Mesenchymal stem cell (in vitro differentiated cells and primary cell): ENCODE measurements at regions not wholly inside any gene's neighbourhood (a gene's known extent, or its start where the extent isn't known, plus 50 kb on each side); places are given as distances from the start of the nearest gene placed in this dataset.

Experiments used
- DNase-seq: peaks from one replicate; pipeline ENCODE4 v3.0.0-alpha.2; 2013
- H2AFZ ChIP-seq: one replicate; pipeline ENCODE4 v1.6.1; 2013; ENCODE audit warnings: low read depth, mild to moderate bottlenecking, control low read depth, inconsistent platforms, low read length, moderate library complexity
- H2AK5ac ChIP-seq: 2 replicates; pipeline ENCODE4 v1.6.1; 2013; ENCODE audit warnings: low read length, moderate library complexity, mild to moderate bottlenecking, inconsistent platforms; ENCODE audit not compliant: severe bottlenecking
- H2BK120ac ChIP-seq: one replicate; pipeline ENCODE4 v1.6.1; 2013; ENCODE audit warnings: low read depth, mild to moderate bottlenecking, inconsistent platforms, low read length, moderate library complexity
- H2BK12ac ChIP-seq, 2 experiments: one replicate each; pipeline ENCODE4 v1.6.1; 2013; ENCODE audit warnings: inconsistent platforms in 2 of 2, low read length in 2 of 2, mild to moderate bottlenecking in 2 of 2, moderate library complexity in 2 of 2, control low read depth in 1 of 2
- H2BK15ac ChIP-seq: one replicate; pipeline ENCODE4 v1.6.1; 2013; ENCODE audit warnings: mild to moderate bottlenecking, low read depth, inconsistent platforms; ENCODE audit not compliant: poor library complexity, severe bottlenecking
- H2BK5ac ChIP-seq: 2 replicates; pipeline ENCODE4 v1.6.1; 2013; ENCODE audit warnings: low read depth, mild to moderate bottlenecking, low read length, control low read depth, inconsistent platforms; ENCODE audit not compliant: poor library complexity, severe bottlenecking
- H3K14ac ChIP-seq, 2 experiments: one replicate each; pipeline ENCODE4 v1.6.1; 2013; ENCODE audit warnings: inconsistent platforms in 2 of 2, low read length in 2 of 2, control low read depth in 1 of 2, mild to moderate bottlenecking in 1 of 2, moderate library complexity in 1 of 2
- H3K18ac ChIP-seq, 2 experiments: one replicate each; pipeline ENCODE4 v1.6.1; 2013; ENCODE audit warnings: inconsistent platforms in 2 of 2, low read length in 2 of 2, control low read depth in 1 of 2, low read depth in 1 of 2, mild to moderate bottlenecking in 1 of 2
- H3K23ac ChIP-seq, 2 experiments: one replicate each; pipeline ENCODE4 v1.6.1; 2013; ENCODE audit warnings: inconsistent platforms in 2 of 2, low read length in 2 of 2, mild to moderate bottlenecking in 2 of 2, moderate library complexity in 2 of 2, control low read depth in 1 of 2
- H3K27ac ChIP-seq: 2 replicates; pipeline ENCODE4 v1.5.1; 2013; ENCODE audit warnings: mild to moderate bottlenecking, moderate library complexity, low read length, control low read depth, inconsistent platforms; ENCODE audit not compliant: poor library complexity, severe bottlenecking
- H3K27me3 ChIP-seq, 2 experiments: 2 replicates each; pipeline versions ENCODE4 v1.6.1 to v1.7.0; 2013; ENCODE audit warnings: low read length in 2 of 2, mild to moderate bottlenecking in 2 of 2, moderate library complexity in 2 of 2, control low read depth in 1 of 2, inconsistent platforms in 1 of 2; ENCODE audit not compliant: control insufficient read depth in 1 of 2, insufficient read depth in 1 of 2
- H3K36me3 ChIP-seq, 2 experiments: 2 replicates each; pipeline versions ENCODE4 v1.6.1 to v1.7.0; 2013; ENCODE audit warnings: low read length in 2 of 2, control low read depth in 1 of 2, inconsistent platforms in 1 of 2, low read depth in 1 of 2, mild to moderate bottlenecking in 1 of 2; ENCODE audit not compliant: insufficient read depth in 2 of 2, control insufficient read depth in 1 of 2
- H3K4ac ChIP-seq, 2 experiments: one replicate each; pipeline ENCODE4 v1.6.1; 2013; ENCODE audit warnings: inconsistent platforms in 2 of 2, low read length in 2 of 2, mild to moderate bottlenecking in 2 of 2, moderate library complexity in 2 of 2, control low read depth in 1 of 2, low read depth in 1 of 2
- H3K4me1 ChIP-seq: 2 replicates; pipeline ENCODE4 v1.6.1; 2013; ENCODE audit warnings: low read depth, low read length, control low read depth; ENCODE audit not compliant: control insufficient read depth, insufficient read depth
- H3K4me2 ChIP-seq: 2 replicates; pipeline ENCODE4 v1.6.1; 2013; ENCODE audit warnings: low read length, mild to moderate bottlenecking, inconsistent platforms; ENCODE audit not compliant: poor library complexity, severe bottlenecking
- H3K4me3 ChIP-seq, 2 experiments: 2 replicates each; pipeline versions ENCODE4 v1.5.1 to v1.7.0; 2013; ENCODE audit warnings: low read length in 2 of 2, mild to moderate bottlenecking in 2 of 2, control low read depth in 1 of 2, low read depth in 1 of 2; ENCODE audit not compliant: insufficient read depth in 1 of 2
- H3K79me1 ChIP-seq: replicated peaks from 2 replicates; pipeline ENCODE4 v1.6.1; 2013; ENCODE audit warnings: mild to moderate bottlenecking, control low read depth, low read length, inconsistent platforms; ENCODE audit not compliant: poor library complexity, severe bottlenecking
- H3K9ac ChIP-seq: 2 replicates; pipeline ENCODE4 v1.7.0; 2013; ENCODE audit warnings: mild to moderate bottlenecking, low read length, moderate library complexity
- H3K9me3 ChIP-seq: 2 replicates; pipeline ENCODE4 v1.7.0; 2013; ENCODE audit warnings: mild to moderate bottlenecking, low read length; ENCODE audit not compliant: control insufficient read depth
- H4K8ac ChIP-seq: one replicate; pipeline ENCODE4 v1.6.1; 2013; ENCODE audit warnings: inconsistent platforms, mild to moderate bottlenecking, low read length, moderate library complexity
- H4K91ac ChIP-seq: one replicate; pipeline ENCODE4 v1.6.1; 2013; ENCODE audit warnings: mild to moderate bottlenecking, low read length, inconsistent platforms
- WGBS: methylation state at CpG from one replicate; pipeline ENCODE4 v1.1.7; 2013; ENCODE audit warnings: mixed read lengths; 5-methylcytosine and 5-hydroxymethylcytosine counted together

GRCh38 chr17:34146440-34147043 lies 108.5 kb upstream of the CCL2 start:
- H3K23ac ChIP-seq: no peak overlapping the region
- no peaks in the 10 kb centered on the region for H3K36me3 ChIP-seq
- no peak overlapping the region for H2BK5ac ChIP-seq
- H2AFZ ChIP-seq: no peak overlapping the region
- H2BK12ac ChIP-seq: no peak overlapping the region
- no peak overlapping the region for H3K18ac ChIP-seq
- no peak for DNase-seq
- no peak overlapping the region for H3K4me2 ChIP-seq
- no peak overlapping the region for H2BK15ac ChIP-seq
- no peak overlapping the region for H3K9ac ChIP-seq
- no peaks in the 10 kb centered on the region for H3K79me1 ChIP-seq
- H3K27me3 ChIP-seq: peaks cover 0 to 36% of the 10 kb centered on the region in 2 experiments
- no peak overlapping the region for H4K91ac ChIP-seq
- no peak overlapping the region for H3K4ac ChIP-seq
- 39% methylated on average over 5 of the region's 5 CpGs for WGBS
- no peak overlapping the region for H4K8ac ChIP-seq
- no peak overlapping the region for H3K14ac ChIP-seq
- no peaks in the 10 kb centered on the region for H3K4me1 ChIP-seq
- H2AK5ac ChIP-seq: no peak overlapping the region
- H3K27ac ChIP-seq: no peak overlapping the region
- no peaks in the 10 kb centered on the region for H3K9me3 ChIP-seq
- H3K4me3 ChIP-seq: no peak overlapping the region
- no peak overlapping the region for H2BK120ac ChIP-seq

- no peak for DNase-seq
- Histone ChIP-seq H3K4me3 (no peak overlapping the region), H3K27me3 (peaks cover 13 to 57% of the 10 kb centered on the region in 2 experiments), H2BK15ac (no peak overlapping the region), H3K18ac (no peak overlapping the region), H4K8ac (no peak overlapping the region), H2BK120ac (no peak overlapping the region), H3K14ac (no peak overlapping the region), H3K4ac (no peak overlapping the region), H3K9ac (no peak overlapping the region), H3K9me3 (no peaks in the 10 kb centered on the region), H3K23ac (no peak overlapping the region), H3K4me2 (no peak overlapping the region), H2BK5ac (no peak overlapping the region), H2AK5ac (no peak overlapping the region), H2AFZ (no peak overlapping the region), H4K91ac (no peak overlapping the region), H2BK12ac (no peak overlapping the region), H3K36me3 (no peaks in the 10 kb centered on the region), H3K27ac (no peak overlapping the region), H3K79me1 (no peaks in the 10 kb centered on the region), H3K4me1 (no peaks in the 10 kb centered on the region)
- WGBS: 62% methylated on average over 2 of the region's 2 CpGs
These were observed 104.0 kb upstream of the CCL2 start for GRCh38 chr17:34151102-34151501.

GRCh38 chr17:34153991-34154390 lies 101.1 kb upstream of the CCL2 start:
- Histone ChIP-seq H2BK15ac (no peak overlapping the region), H3K18ac (no peak overlapping the region), H3K4ac (no peak overlapping the region), H2BK120ac (no peak overlapping the region), H3K36me3 (no peaks in the 10 kb centered on the region), H3K27me3 (peaks cover 33 to 71% of the 10 kb centered on the region in 2 experiments), H2BK5ac (no peak overlapping the region), H3K9ac (no peak overlapping the region), H2AFZ (no peak overlapping the region), H3K4me3 (no peak overlapping the region), H4K91ac (no peak overlapping the region), H3K4me1 (peaks cover 3% of the 10 kb centered on the region), H3K23ac (no peak overlapping the region), H2AK5ac (no peak overlapping the region), H4K8ac (no peak overlapping the region), H3K14ac (no peak overlapping the region), H3K9me3 (no peaks in the 10 kb centered on the region), H3K27ac (no peak overlapping the region), H2BK12ac (no peak overlapping the region), H3K79me1 (no peaks in the 10 kb centered on the region), H3K4me2 (no peak overlapping the region)
- DNase-seq: no peak
- 91% methylated on average over 6 of the region's 6 CpGs for WGBS

- no peak overlapping the region for H3K4me2 ChIP-seq
- no peak overlapping the region for H3K27ac ChIP-seq
- H2BK15ac ChIP-seq: no peak overlapping the region
- H4K8ac ChIP-seq: no peak overlapping the region
- H2BK5ac ChIP-seq: no peak overlapping the region
- no peak overlapping the region for H3K9ac ChIP-seq
- no peaks in the 10 kb centered on the region for H3K9me3 ChIP-seq
- H3K79me1 ChIP-seq: no peaks in the 10 kb centered on the region
- peaks cover 3% of the 10 kb centered on the region for H3K4me1 ChIP-seq
- H4K91ac ChIP-seq: no peak overlapping the region
- no peaks in the 10 kb centered on the region for H3K36me3 ChIP-seq
- no peak overlapping the region for H3K18ac ChIP-seq
- H3K27me3 ChIP-seq: peaks cover 33 to 83% of the 10 kb centered on the region in 2 experiments
- no peak overlapping the region for H3K14ac ChIP-seq
- H2AFZ ChIP-seq: no peak overlapping the region
- no peak for DNase-seq
- no peak overlapping the region for H3K4me3 ChIP-seq
- no peak overlapping the region for H2AK5ac ChIP-seq
- H3K23ac ChIP-seq: no peak overlapping the region
- no peak overlapping the region for H2BK12ac ChIP-seq
- 66% methylated on average over 23 of the region's 23 CpGs for WGBS
- H3K4ac ChIP-seq: no peak overlapping the region
- H2BK120ac ChIP-seq: no peak overlapping the region
These were observed 99.9 kb upstream of the CCL2 start for GRCh38 chr17:34154961-34155730.
